Anterior cingulate cortex (tissue), 58 donors: ENCODE measurements at regions not wholly inside any gene's neighbourhood (a gene's known extent, or its start where the extent isn't known, plus 50 kb on each side); places are given as distances from the start of the nearest gene placed in this dataset.
"Not testable (repeated sequence)": the region's sequence is repeated elsewhere in the genome, so short reads cannot be mapped to it uniquely, and the experiment has no call there.

Experiments
- DNase-seq, 58 donors: peaks; one replicate each; lab custom pipeline; 2025; lab: John Stamatoyannopoulos, UW

- no peak for DNase-seq
These were observed 203.6 kb downstream of the SH2D4B start for GRCh38 chr10:80741278-80741677.

DNA sequence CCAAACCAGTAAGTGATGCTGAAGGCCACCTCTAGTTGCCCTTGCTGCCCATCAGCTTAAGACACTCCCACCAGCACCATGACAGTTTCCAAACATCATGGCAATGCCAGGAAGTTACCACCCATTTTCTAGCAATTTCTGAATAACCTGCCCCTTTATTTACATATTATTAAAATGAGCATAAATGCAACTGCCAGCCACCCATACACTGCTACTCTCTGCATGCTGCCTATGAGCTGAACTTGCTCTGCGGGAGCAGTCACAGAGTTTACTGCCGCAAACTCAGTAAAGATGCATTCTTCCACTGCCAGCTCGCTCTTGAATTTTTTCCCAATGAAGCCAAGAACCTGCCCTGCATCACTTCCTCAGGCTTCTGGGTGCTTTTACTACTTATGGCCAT is 212.6 kb downstream of the SH2D4B start:
- no peak for DNase-seq

DNA sequence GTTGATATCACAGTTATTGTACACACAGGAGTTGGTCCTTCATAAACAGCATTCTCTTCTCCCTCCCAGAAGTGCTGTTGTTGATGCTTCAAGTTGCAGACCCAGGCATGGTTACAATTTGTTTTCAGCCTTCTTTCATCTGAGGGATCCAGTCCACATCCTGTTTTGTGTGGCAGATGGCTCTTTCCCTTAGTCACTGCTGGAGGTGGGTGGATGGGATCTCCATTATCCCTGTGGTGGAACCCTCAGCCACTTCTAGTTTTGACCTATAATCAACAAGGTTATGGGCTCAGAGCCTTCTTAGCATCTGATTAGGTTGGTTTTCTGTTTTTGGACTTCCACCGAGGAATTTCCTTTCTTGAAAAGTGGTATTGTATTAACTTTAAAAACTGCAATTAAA is 214.2 kb downstream of the SH2D4B start:
- DNase-seq = no peak

DNA sequence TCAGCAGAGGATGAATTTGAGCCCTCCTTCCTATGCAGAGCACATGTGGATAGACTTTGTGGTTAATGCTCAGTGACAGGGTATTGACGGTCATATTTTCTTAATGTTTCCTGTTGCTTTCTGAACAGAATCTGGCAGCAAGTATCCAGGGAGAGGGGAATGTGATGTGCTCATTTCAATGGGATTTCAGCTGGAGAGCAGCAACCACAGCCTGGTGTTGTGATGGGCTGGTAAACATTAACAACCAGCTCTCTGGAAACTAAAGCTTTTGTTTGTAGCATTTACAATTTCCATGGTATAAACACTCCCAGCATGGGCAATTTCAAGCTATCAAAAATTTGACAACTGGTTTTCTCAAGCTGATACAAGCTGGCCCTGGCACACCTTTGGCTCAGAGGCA is 215.9 kb downstream of the SH2D4B start:
- DNase-seq = no peak

GRCh38 chr10:80755893-80756292 is 218.2 kb downstream of the SH2D4B start:
- DNase-seq = no peak

- DNase-seq = no peak
These were observed 222.0 kb downstream of the SH2D4B start for GRCh38 chr10:80759693-80760092.

- no peak for DNase-seq
These were observed 223.2 kb downstream of the SH2D4B start for GRCh38 chr10:80760914-80761371.

DNA sequence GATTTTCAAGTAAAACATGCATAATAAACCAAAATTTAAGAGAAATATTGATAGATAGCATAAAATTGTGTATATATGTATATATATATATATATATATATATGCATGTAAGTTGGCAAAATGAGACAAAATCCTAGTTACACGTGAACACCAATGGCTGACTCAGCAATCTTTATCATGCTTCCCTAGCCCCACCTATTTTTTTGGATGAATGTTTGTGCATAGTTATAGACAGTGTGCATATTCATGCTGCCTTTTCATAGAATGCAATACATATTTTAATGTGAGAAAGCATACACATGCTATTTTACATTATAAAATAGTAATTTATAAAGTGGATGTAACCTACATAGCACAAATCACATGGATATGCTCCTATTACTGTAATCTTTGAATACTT is 230.3 kb downstream of the SH2D4B start:
- DNase-seq = no peak

GRCh38 chr10:80769700-80770160 is 232.0 kb downstream of the SH2D4B start:
- no peak for DNase-seq

GRCh38 chr10:80770239-80770638 is 232.5 kb downstream of the SH2D4B start:
- DNase-seq = no peak

- DNase-seq = no peak
These were observed 233.6 kb downstream of the SH2D4B start for GRCh38 chr10:80771285-80771684.

DNA sequence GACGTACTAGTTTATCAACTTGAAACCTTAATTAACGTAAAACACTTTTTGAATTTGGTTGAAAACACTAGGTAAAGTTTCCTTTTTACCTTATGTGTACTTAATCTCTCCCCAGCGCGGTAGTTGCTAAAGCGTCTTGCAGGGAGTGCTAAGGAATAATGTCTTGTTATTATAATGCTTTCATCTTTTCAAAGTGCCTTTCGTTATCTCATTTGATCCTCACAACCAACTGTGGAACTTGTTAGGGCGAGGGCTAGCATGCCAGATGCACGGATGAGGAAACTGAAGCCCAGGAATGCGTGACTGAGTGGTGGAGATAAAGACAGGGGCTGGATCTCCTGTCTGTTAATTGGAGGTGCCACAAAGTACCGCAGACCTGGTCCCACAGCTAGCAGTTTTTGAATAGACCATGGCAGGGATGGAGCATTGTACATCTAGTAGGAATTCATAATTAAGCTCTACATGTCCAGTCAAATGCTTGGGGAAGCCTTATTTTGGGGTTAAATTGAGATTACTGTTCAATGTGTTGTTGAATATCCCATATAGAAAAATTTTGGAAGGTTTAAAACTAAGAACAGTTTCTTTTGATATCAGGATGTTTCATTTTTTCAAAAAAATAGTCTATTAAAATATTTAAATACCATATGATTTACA is 234.3 kb downstream of the SH2D4B start:
- no peak for DNase-seq

GRCh38 chr10:80772596-80772995 is 234.9 kb downstream of the SH2D4B start:
- no peak for DNase-seq

GRCh38 chr10:80784695-80785094 is 247.0 kb downstream of the SH2D4B start:
- no peak for DNase-seq

DNA sequence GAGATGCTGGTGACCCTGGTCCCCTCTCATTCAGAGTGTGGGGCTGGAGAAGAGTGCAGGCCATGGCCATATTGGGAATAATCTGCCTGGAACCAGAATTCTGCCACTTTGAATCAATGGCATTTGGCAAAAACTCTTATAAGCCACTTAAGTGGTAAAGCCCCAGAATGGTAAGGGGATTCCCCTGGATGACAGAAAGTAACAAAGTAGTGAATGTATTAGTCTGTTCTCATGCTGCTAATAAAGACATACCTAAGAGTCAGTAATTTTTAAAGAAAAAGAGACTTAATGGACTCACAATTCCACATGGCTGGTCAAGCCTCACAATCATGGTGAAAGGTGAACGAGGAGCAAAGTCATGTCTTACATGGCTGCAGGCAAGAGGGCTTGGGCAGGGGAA is 248.6 kb downstream of the SH2D4B start:
- DNase-seq = no peak

DNA sequence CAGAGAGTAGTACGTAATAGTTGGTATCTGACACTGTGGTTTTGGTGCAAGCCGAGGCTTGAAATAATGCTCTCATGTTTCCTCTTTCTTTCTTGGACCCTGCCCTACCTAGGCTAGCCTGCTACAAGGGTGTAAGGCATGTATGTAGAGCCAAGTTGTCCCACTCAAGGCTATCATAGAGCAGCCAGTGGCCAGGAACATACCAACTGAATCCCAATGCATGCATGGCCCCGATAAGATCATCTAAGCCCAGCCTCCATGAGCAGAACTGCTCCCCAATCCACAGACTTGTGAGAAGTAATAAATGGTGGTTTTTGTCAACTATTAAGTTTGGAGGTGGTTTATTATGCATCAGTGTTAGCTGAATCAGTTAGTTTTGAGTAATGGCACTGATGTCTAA is 250.2 kb downstream of the SH2D4B start:
- DNase-seq = no peak

- DNase-seq = no peak
These were observed 257.3 kb downstream of the SH2D4B start for GRCh38 chr10:80794994-80795393.

DNA sequence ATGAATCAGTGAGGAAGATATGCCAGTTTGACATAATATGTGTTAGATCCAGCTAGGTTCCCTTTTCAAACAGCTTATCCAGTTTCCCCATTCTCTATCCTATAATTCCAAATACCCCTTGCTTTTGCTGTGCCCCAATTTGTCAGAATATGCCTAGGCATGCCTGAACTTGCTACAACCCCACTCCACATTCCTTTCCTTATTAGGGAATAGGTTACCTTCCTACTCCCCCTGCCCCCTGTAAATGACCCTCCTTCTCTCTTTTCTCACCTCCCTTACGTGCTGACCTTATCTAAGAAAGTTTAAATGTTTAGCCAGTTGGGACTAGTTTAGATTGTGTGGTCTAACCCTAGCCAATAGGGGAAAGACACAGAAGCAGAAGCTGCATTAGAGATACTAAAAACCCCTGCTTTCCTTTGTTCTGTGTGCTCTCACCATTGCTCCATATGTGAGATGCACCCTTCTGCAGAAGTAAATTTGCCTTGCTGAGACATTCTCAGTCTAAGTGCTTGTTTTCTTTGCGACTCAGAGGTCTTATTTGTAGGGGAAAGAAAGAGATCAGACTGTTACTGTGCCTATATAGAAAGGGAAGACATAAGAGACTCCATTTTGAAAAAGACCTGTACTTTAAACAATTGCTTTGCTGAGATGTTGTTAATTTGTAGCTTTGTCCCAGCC is 267.8 kb downstream of the SH2D4B start:
- no peak for DNase-seq

GRCh38 chr10:80814147-80814652 is 276.5 kb downstream of the SH2D4B start:
- DNase-seq = no peak

- DNase-seq = no peak
These were observed 291.4 kb downstream of the SH2D4B start for GRCh38 chr10:80829151-80829550.

DNA sequence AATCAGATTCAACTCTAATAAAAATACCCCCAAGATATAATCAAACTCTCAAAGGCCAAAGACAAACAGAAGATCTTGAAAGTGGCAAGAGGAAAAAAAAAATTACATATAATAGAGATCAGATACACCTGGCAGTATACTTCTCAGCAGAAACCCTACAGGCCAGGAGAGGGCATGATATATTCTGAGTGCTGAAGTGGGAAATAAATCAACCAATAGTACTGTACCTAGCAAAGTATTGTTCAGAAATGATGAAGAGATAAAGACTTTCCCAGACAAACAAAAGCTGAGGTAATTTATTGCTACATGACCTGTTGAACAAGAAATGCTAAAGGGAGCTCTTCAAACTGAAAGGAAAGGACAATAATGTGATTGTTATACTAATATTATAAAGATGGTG is 291.9 kb downstream of the SH2D4B start:
- DNase-seq = no peak

- DNase-seq = not testable (repeated sequence)
These were observed 295.0 kb downstream of the SH2D4B start for GRCh38 chr10:80832693-80833092.
